ENCODE measurements at regions not wholly inside any gene's neighbourhood (a gene's known extent, or its start where the extent isn't known, plus 50 kb on each side); places are given as distances from the start of the nearest gene placed in this dataset.

DNA sequence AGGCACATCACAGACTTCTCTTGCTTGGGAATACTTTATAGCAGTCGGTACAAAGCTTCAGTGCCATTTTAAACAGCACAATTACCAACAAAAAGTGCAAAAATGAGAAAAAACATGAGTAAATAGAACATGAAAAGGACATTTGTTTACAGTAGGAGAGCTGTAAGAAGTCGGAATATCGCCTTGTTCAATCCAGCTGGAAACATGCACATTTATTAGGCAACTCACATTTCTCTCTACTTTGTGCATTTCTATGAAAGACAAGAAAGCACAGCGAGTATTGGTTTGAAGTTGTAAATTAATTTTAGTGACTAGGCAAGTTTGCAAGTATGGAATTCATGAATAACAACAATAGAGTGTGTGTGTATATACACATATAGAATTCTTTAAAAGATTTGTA is 484.7 kb downstream of the DACH1 start:
- H3K36me3 ChIP-seq (ENCODE audit: control insufficient read depth in 5 of 5, insufficient read depth in 5 of 5, low read length in 5 of 5), result no peaks in the 10 kb centered on the region
- H3K4me3 ChIP-seq (ENCODE audit: low read depth in 1 of 5, low read length in 5 of 5), result no peak overlapping the region
- no peaks in the 10 kb centered on the region for H3K27me3 ChIP-seq (ENCODE audit: control insufficient read depth in 5 of 5, insufficient read depth in 4 of 5, low read length in 5 of 5)
- no peak overlapping the region for H3K27ac ChIP-seq (ENCODE audit: low read depth, low read length)
- H3K9ac ChIP-seq (ENCODE audit: low read length in 5 of 5), result no peak overlapping the region
- peaks cover 0 to 3% (median 0%) of the 10 kb centered on the region in 5 donors for H3K9me3 ChIP-seq (ENCODE audit: control insufficient read depth in 5 of 5, low read length in 5 of 5)
- peaks cover 0 to 6% (median 0%) of the 10 kb centered on the region in 5 donors for H3K4me1 ChIP-seq (ENCODE audit: control insufficient read depth in 5 of 5, insufficient read depth in 5 of 5, low read length in 5 of 5)

DNA sequence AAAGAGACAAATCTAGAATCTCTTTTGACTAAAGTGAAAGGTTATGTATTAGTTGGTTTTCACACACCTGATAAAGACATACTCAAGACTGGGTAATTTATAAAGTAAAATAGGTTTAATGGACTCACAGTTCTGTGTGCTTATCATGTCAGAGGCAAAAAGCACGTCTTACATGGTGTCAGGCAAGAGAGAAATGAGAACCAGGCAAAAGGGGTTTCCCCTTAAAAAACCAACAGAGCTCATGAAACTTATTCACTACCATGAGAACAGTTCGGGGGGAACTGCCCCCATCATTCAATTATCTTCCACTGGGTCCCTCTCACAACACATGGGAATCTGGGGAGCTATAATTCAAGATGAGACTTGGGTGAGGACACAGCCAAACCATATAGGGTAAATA is 486.8 kb downstream of the DACH1 start:
- H3K27me3 ChIP-seq (ENCODE audit: control insufficient read depth in 5 of 5, insufficient read depth in 4 of 5, low read length in 5 of 5), result no peaks in the 10 kb centered on the region
- no peak overlapping the region for H3K9ac ChIP-seq (ENCODE audit: low read length in 5 of 5)
- no peaks in the 10 kb centered on the region for H3K36me3 ChIP-seq (ENCODE audit: control insufficient read depth in 5 of 5, insufficient read depth in 5 of 5, low read length in 5 of 5)
- no peak overlapping the region for H3K4me3 ChIP-seq (ENCODE audit: low read depth in 1 of 5, low read length in 5 of 5)
- peaks cover 0 to 6% (median 0%) of the 10 kb centered on the region in 5 donors for H3K4me1 ChIP-seq (ENCODE audit: control insufficient read depth in 5 of 5, insufficient read depth in 5 of 5, low read length in 5 of 5)
- peaks cover 0 to 3% (median 0%) of the 10 kb centered on the region in 5 donors for H3K9me3 ChIP-seq (ENCODE audit: control insufficient read depth in 5 of 5, low read length in 5 of 5)
- no peak overlapping the region for H3K27ac ChIP-seq (ENCODE audit: low read depth, low read length)

DNA sequence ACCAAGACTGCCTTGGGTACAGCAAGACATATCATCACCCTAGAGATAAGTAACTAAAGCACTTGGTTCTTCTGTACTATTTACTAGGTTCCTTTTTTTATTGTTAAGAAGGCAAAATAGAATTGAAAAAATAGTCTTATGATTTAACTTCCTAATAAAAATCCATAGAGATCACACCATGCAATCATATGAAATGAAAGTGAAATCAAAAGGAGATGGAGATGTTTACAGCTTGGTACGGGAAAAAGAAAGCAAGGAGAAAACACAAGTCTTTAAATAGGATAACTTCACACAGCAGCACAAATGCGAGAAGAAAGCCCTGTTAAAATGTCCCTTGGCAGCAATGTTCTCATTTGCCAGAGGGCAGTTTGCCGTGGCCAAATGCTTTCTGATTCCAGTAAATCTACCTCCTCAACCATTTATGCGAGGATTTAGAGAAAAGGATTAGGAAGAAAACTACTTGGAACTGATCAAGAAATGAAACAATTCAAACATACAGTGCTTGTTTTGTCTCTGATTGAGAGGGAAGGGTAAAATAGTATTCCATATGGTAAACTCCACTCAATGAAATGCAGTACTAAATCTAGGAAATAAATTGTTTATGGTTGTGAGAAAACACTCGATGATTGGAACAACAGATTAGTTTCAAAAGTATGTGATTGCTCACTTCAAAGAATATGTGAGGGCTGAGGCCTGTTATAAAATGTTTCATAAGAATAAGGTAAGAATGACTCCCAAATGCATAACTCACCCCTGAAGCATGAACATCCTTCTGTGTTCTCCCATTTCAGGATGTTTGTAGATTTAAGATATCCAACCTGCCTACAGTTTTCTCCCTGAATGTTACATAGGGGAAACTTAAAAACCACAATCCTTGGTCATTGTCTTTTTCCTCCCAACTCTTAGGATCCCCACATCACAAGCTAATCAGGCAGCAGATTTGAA is 487.8 kb downstream of the DACH1 start:
- no peaks in the 10 kb centered on the region for H3K27me3 ChIP-seq (ENCODE audit: control insufficient read depth in 5 of 5, insufficient read depth in 4 of 5, low read length in 5 of 5)
- peaks cover 0 to 3% (median 0%) of the 10 kb centered on the region in 5 donors for H3K9me3 ChIP-seq (ENCODE audit: control insufficient read depth in 5 of 5, low read length in 5 of 5)
- no peaks in the 10 kb centered on the region for H3K36me3 ChIP-seq (ENCODE audit: control insufficient read depth in 5 of 5, insufficient read depth in 5 of 5, low read length in 5 of 5)
- peak overlapping the region in 4 of 5 donors; percentile 47 to 66 (median 55) for H3K4me3 ChIP-seq (ENCODE audit: low read depth in 1 of 5, low read length in 5 of 5)
- peaks cover 0 to 6% (median 0%) of the 10 kb centered on the region in 5 donors for H3K4me1 ChIP-seq (ENCODE audit: control insufficient read depth in 5 of 5, insufficient read depth in 5 of 5, low read length in 5 of 5)
- H3K9ac ChIP-seq (ENCODE audit: low read length in 5 of 5), result peak overlapping the region in 4 of 5 donors; percentile 65 to 83 (median 71)
- H3K27ac ChIP-seq (ENCODE audit: low read depth, low read length), result peak overlapping the region; percentile 71

- H3K9me3 ChIP-seq (ENCODE audit: control insufficient read depth in 5 of 5, low read length in 5 of 5), result no peaks in the 10 kb centered on the region
- peaks cover 0 to 2% (median 0%) of the 10 kb centered on the region in 5 donors for H3K4me1 ChIP-seq (ENCODE audit: control insufficient read depth in 5 of 5, insufficient read depth in 5 of 5, low read length in 5 of 5)
- H3K27me3 ChIP-seq (ENCODE audit: control insufficient read depth in 5 of 5, insufficient read depth in 4 of 5, low read length in 5 of 5), result no peaks in the 10 kb centered on the region
- H3K27ac ChIP-seq (ENCODE audit: low read depth, low read length), result no peak overlapping the region
- no peak overlapping the region for H3K4me3 ChIP-seq (ENCODE audit: low read depth in 1 of 5, low read length in 5 of 5)
- H3K36me3 ChIP-seq (ENCODE audit: control insufficient read depth in 5 of 5, insufficient read depth in 5 of 5, low read length in 5 of 5), result no peaks in the 10 kb centered on the region
- H3K9ac ChIP-seq (ENCODE audit: low read length in 5 of 5), result no peak overlapping the region
Measured at GRCh38 chr13:71374471-71375049, 492.4 kb downstream of the DACH1 start.

- no peaks in the 10 kb centered on the region for H3K9me3 ChIP-seq (ENCODE audit: control insufficient read depth in 5 of 5, low read length in 5 of 5)
- H3K36me3 ChIP-seq (ENCODE audit: control insufficient read depth in 5 of 5, insufficient read depth in 5 of 5, low read length in 5 of 5), result no peaks in the 10 kb centered on the region
- H3K27me3 ChIP-seq (ENCODE audit: control insufficient read depth in 5 of 5, insufficient read depth in 4 of 5, low read length in 5 of 5), result no peaks in the 10 kb centered on the region
- H3K27ac ChIP-seq (ENCODE audit: low read depth, low read length), result no peak overlapping the region
- no peak overlapping the region for H3K4me3 ChIP-seq (ENCODE audit: low read depth in 1 of 5, low read length in 5 of 5)
- H3K9ac ChIP-seq (ENCODE audit: low read length in 5 of 5), result no peak overlapping the region
- no peaks in the 10 kb centered on the region for H3K4me1 ChIP-seq (ENCODE audit: control insufficient read depth in 5 of 5, insufficient read depth in 5 of 5, low read length in 5 of 5)
Measured at GRCh38 chr13:71368336-71368735, 498.7 kb downstream of the DACH1 start.

GRCh38 chr13:71360041-71360440 is 507.0 kb downstream of the DACH1 start:
- Histone ChIP-seq H3K9me3 (ENCODE audit: control insufficient read depth in 5 of 5, low read length in 5 of 5) (no peaks in the 10 kb centered on the region), H3K36me3 (ENCODE audit: control insufficient read depth in 5 of 5, insufficient read depth in 5 of 5, low read length in 5 of 5) (no peaks in the 10 kb centered on the region), H3K27me3 (ENCODE audit: control insufficient read depth in 5 of 5, insufficient read depth in 4 of 5, low read length in 5 of 5) (no peaks in the 10 kb centered on the region), H3K27ac (ENCODE audit: low read depth, low read length) (no peak overlapping the region), H3K4me1 (ENCODE audit: control insufficient read depth in 5 of 5, insufficient read depth in 5 of 5, low read length in 5 of 5) (no peaks in the 10 kb centered on the region), H3K9ac (ENCODE audit: low read length in 5 of 5) (no peak overlapping the region), H3K4me3 (ENCODE audit: low read depth in 1 of 5, low read length in 5 of 5) (no peak overlapping the region)

DNA sequence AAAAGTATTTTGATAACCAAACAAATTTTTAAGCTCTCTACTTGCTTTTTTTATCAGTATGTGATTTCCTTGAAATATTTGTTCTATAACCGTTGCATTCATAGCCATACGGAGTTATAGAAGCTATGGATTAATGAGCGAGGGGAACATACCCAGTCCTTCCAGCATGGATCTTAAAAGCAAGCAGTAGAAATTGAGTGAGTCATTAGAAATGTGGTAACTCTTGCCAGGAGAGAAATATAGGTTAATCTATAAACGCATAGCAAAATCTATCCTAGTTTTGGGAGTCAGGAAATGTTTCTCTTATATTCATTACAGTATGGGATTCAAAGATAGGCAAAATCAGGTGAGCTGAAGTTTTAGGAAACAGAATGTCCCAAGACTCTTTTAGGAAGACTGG is 507.4 kb downstream of the DACH1 start:
- Histone ChIP-seq H3K27ac (ENCODE audit: low read depth, low read length) (no peak overlapping the region), H3K27me3 (ENCODE audit: control insufficient read depth in 5 of 5, insufficient read depth in 4 of 5, low read length in 5 of 5) (no peaks in the 10 kb centered on the region), H3K9ac (ENCODE audit: low read length in 5 of 5) (no peak overlapping the region), H3K4me1 (ENCODE audit: control insufficient read depth in 5 of 5, insufficient read depth in 5 of 5, low read length in 5 of 5) (no peaks in the 10 kb centered on the region), H3K4me3 (ENCODE audit: low read depth in 1 of 5, low read length in 5 of 5) (no peak overlapping the region), H3K9me3 (ENCODE audit: control insufficient read depth in 5 of 5, low read length in 5 of 5) (no peaks in the 10 kb centered on the region), H3K36me3 (ENCODE audit: control insufficient read depth in 5 of 5, insufficient read depth in 5 of 5, low read length in 5 of 5) (no peaks in the 10 kb centered on the region)

DNA sequence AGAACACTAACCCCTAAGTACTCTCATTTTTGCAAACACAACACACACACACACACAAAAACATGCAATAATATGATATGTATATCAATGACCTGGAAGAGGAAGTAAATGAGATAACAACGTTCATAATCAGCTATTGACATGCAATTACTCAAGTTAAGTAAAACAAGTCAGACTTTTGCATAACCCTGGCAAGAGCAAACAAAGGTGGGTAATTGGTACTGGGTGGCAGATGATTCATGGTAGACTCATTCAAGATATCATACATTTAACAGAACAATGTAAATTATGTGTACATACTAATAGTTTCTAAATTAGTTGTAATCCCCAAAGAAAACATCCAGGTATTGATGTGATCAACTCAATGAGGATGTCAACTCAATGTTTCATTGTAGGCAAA is 508.8 kb downstream of the DACH1 start:
- no peaks in the 10 kb centered on the region for H3K9me3 ChIP-seq (ENCODE audit: control insufficient read depth in 5 of 5, low read length in 5 of 5)
- no peaks in the 10 kb centered on the region for H3K27me3 ChIP-seq (ENCODE audit: control insufficient read depth in 5 of 5, insufficient read depth in 4 of 5, low read length in 5 of 5)
- no peak overlapping the region for H3K4me3 ChIP-seq (ENCODE audit: low read depth in 1 of 5, low read length in 5 of 5)
- no peak overlapping the region for H3K9ac ChIP-seq (ENCODE audit: low read length in 5 of 5)
- no peaks in the 10 kb centered on the region for H3K4me1 ChIP-seq (ENCODE audit: control insufficient read depth in 5 of 5, insufficient read depth in 5 of 5, low read length in 5 of 5)
- no peak overlapping the region for H3K27ac ChIP-seq (ENCODE audit: low read depth, low read length)
- no peaks in the 10 kb centered on the region for H3K36me3 ChIP-seq (ENCODE audit: control insufficient read depth in 5 of 5, insufficient read depth in 5 of 5, low read length in 5 of 5)

GRCh38 chr13:71355010-71355409 is 512.0 kb downstream of the DACH1 start:
- no peaks in the 10 kb centered on the region for H3K4me1 ChIP-seq (ENCODE audit: control insufficient read depth in 5 of 5, insufficient read depth in 5 of 5, low read length in 5 of 5)
- no peak overlapping the region for H3K27ac ChIP-seq (ENCODE audit: low read depth, low read length)
- H3K36me3 ChIP-seq (ENCODE audit: control insufficient read depth in 5 of 5, insufficient read depth in 5 of 5, low read length in 5 of 5), result no peaks in the 10 kb centered on the region
- H3K9ac ChIP-seq (ENCODE audit: low read length in 5 of 5), result no peak overlapping the region
- H3K27me3 ChIP-seq (ENCODE audit: control insufficient read depth in 5 of 5, insufficient read depth in 4 of 5, low read length in 5 of 5), result no peaks in the 10 kb centered on the region
- H3K9me3 ChIP-seq (ENCODE audit: control insufficient read depth in 5 of 5, low read length in 5 of 5), result no peaks in the 10 kb centered on the region
- no peak overlapping the region for H3K4me3 ChIP-seq (ENCODE audit: low read depth in 1 of 5, low read length in 5 of 5)

- Histone ChIP-seq H3K9me3 (ENCODE audit: control insufficient read depth in 5 of 5, low read length in 5 of 5) (no peaks in the 10 kb centered on the region), H3K27ac (ENCODE audit: low read depth, low read length) (no peak overlapping the region), H3K9ac (ENCODE audit: low read length in 5 of 5) (no peak overlapping the region), H3K27me3 (ENCODE audit: control insufficient read depth in 5 of 5, insufficient read depth in 4 of 5, low read length in 5 of 5) (no peaks in the 10 kb centered on the region), H3K36me3 (ENCODE audit: control insufficient read depth in 5 of 5, insufficient read depth in 5 of 5, low read length in 5 of 5) (no peaks in the 10 kb centered on the region), H3K4me1 (ENCODE audit: control insufficient read depth in 5 of 5, insufficient read depth in 5 of 5, low read length in 5 of 5) (no peaks in the 10 kb centered on the region), H3K4me3 (ENCODE audit: low read depth in 1 of 5, low read length in 5 of 5) (no peak overlapping the region)
Measured at GRCh38 chr13:71350886-71351285, 516.1 kb downstream of the DACH1 start.

Measured in subcutaneous abdominal adipose tissue (tissue), 5 donors.